ENCODE measurements at regions not wholly inside any gene's neighbourhood (a gene's known extent, or its start where the extent isn't known, plus 50 kb on each side); places are given as distances from the start of the nearest gene placed in this dataset.
"Not testable (repeated sequence)": the region's sequence is repeated elsewhere in the genome, so short reads cannot be mapped to it uniquely, and the experiment has no call there.

GRCh38 chr4:15201782-15202181 is 199.5 kb downstream of the CPEB2 start:
- intact Hi-C loops (cut with micrococcal nuclease), result no loop called here
- Histone ChIP-seq H3K4me3 (no peak overlapping the region), H3K36me3 (no peaks in the 10 kb centered on the region), H3K4me1 (peaks cover 17% of the 10 kb centered on the region), H3K27me3 (ENCODE audit: low read depth) (no peaks in the 10 kb centered on the region), H3K27ac (replicated peaks) (no peak overlapping the region), H3K9me3 (replicated peaks) (peaks cover 16% of the 10 kb centered on the region)
- no peak for DNase-seq
- no peak for TF ChIP-seq CTCF (IDR thresholded peaks at IDR 0.05; ENCODE audit: borderline replicate concordance)

GRCh38 chr4:15202481-15202880 is 200.2 kb downstream of the CPEB2 start:
- intact Hi-C loops (cut with micrococcal nuclease), result no loop called here
- TF ChIP-seq CTCF (IDR thresholded peaks at IDR 0.05; ENCODE audit: borderline replicate concordance), result no peak
- H3K27ac ChIP-seq (replicated peaks), result no peak overlapping the region
- H3K9me3 ChIP-seq (replicated peaks), result peaks cover 23% of the 10 kb centered on the region
- peaks cover 12% of the 10 kb centered on the region for H3K4me1 ChIP-seq
- H3K36me3 ChIP-seq, result no peaks in the 10 kb centered on the region
- no peak overlapping the region for H3K4me3 ChIP-seq
- no peak for DNase-seq
- H3K27me3 ChIP-seq (ENCODE audit: low read depth), result no peaks in the 10 kb centered on the region

GRCh38 chr4:15206526-15206925 is 204.2 kb downstream of the CPEB2 start:
- H3K4me1 ChIP-seq; H3K27ac ChIP-seq (replicated peaks); intact Hi-C loops (cut with micrococcal nuclease); DNase-seq; H3K27me3 ChIP-seq (ENCODE audit: low read depth); H3K36me3 ChIP-seq; H3K4me3 ChIP-seq: not testable (repeated sequence)
- peaks cover 24% of the 10 kb centered on the region for H3K9me3 ChIP-seq (replicated peaks)

- TF ChIP-seq CTCF (IDR thresholded peaks at IDR 0.05; ENCODE audit: borderline replicate concordance), result no peak
- DNase-seq, result no peak
- Histone ChIP-seq H3K4me1 (no peaks in the 10 kb centered on the region), H3K9me3 (replicated peaks) (no peaks in the 10 kb centered on the region), H3K36me3 (no peaks in the 10 kb centered on the region), H3K4me3 (no peak overlapping the region), H3K27me3 (ENCODE audit: low read depth) (no peaks in the 10 kb centered on the region), H3K27ac (replicated peaks) (no peak overlapping the region)
- intact Hi-C loops (cut with micrococcal nuclease), result no loop called here
Measured at GRCh38 chr4:15213302-15213970, 211.2 kb downstream of the CPEB2 start.

GRCh38 chr4:15215109-15215508 is 212.7 kb upstream of the C1QTNF7 start:
- Histone ChIP-seq H3K27ac (replicated peaks) (no peak overlapping the region), H3K4me1 (no peaks in the 10 kb centered on the region), H3K27me3 (ENCODE audit: low read depth) (no peaks in the 10 kb centered on the region), H3K9me3 (replicated peaks) (no peaks in the 10 kb centered on the region), H3K36me3 (no peaks in the 10 kb centered on the region), H3K4me3 (no peak overlapping the region)
- no peak for DNase-seq
- intact Hi-C loops (cut with micrococcal nuclease), result no loop called here
- no peak for TF ChIP-seq CTCF (IDR thresholded peaks at IDR 0.05; ENCODE audit: borderline replicate concordance)

GRCh38 chr4:15226203-15226602 is 201.6 kb upstream of the C1QTNF7 start:
- DNase-seq, result no peak
- Histone ChIP-seq H3K36me3 (no peaks in the 10 kb centered on the region), H3K27me3 (ENCODE audit: low read depth) (no peaks in the 10 kb centered on the region), H3K9me3 (replicated peaks) (no peaks in the 10 kb centered on the region), H3K4me3 (no peak overlapping the region), H3K4me1 (no peaks in the 10 kb centered on the region), H3K27ac (replicated peaks) (no peak overlapping the region)
- no peak for TF ChIP-seq CTCF (IDR thresholded peaks at IDR 0.05; ENCODE audit: borderline replicate concordance)
- intact Hi-C loops (cut with micrococcal nuclease), result no loop called here

All from left ventricle myocardium inferior (tissue), 1 donor.